Left lung (tissue), 4 donors: ENCODE measurements at regions not wholly inside any gene's neighbourhood (a gene's known extent, or its start where the extent isn't known, plus 50 kb on each side); places are given as distances from the start of the nearest gene placed in this dataset.

ENCODE experiments used
- ATAC-seq: fragments of 200-7000 bp; cut with Tn5 transposase; one replicate; pipeline ENCODE4 v1.9.1; 2020; ENCODE audit warnings: moderate library complexity
- DNase-seq, 4 donors: peaks; one replicate each; pipeline ENCODE4 v3.0.0-alpha.2; 2013 to 2020
- H3K27ac ChIP-seq, 2 donors: fragments of 200-600 bp; sonication (generic) in 1 of 2; one replicate each; pipeline versions ENCODE4 v1.5.0 to v1.8.0; 2020 to 2021
- H3K27me3 ChIP-seq, 2 donors: fragments of 200-600 bp; sonication (generic) in 1 of 2; one replicate each; pipeline versions ENCODE4 v1.5.0 to v1.8.0; 2020 to 2021
- H3K36me3 ChIP-seq, 2 donors: fragments of 200-600 bp; sonication (generic) in 1 of 2; one replicate each; pipeline versions ENCODE4 v1.5.0 to v1.8.0; 2020 to 2021
- H3K4me1 ChIP-seq, 2 donors: fragments of 200-600 bp; one replicate each; pipeline ENCODE4 v1.8.0; 2021
- H3K4me3 ChIP-seq, 2 donors: fragments of 200-600 bp; sonication (generic) in 1 of 2; one replicate each; pipeline versions ENCODE4 v1.5.0 to v1.8.0; 2020 to 2021; ENCODE audit warnings: mild to moderate bottlenecking in 1 of 2
- H3K9me3 ChIP-seq, 2 donors: fragments of 200-600 bp; sonication (generic) in 1 of 2; one replicate each; pipeline versions ENCODE4 v1.5.0 to v1.8.0; 2020 to 2021
- intact Hi-C, 2 donors: fragments of 100-400 bp; cut with DNase I; formaldehyde crosslinking; loops; one replicate each; pipeline versions ENCODE4 v1.11.2 to v1.14.2; 2022
- TF ChIP-seq, protein P1 (sequence below), 2 donors: fragments of 200-600 bp; sonication (generic) in 1 of 2; IDR thresholded peaks; one replicate each; pipeline versions ENCODE4 v1.5.0 to v1.8.0; 2021; ENCODE audit warnings: antibody characterized with exemption in 2 of 2
- donor health status: DM: no; HTN: yes; CAD: no.
- donor health status: DM: no; HTN: no; CAD: no.

DNA sequence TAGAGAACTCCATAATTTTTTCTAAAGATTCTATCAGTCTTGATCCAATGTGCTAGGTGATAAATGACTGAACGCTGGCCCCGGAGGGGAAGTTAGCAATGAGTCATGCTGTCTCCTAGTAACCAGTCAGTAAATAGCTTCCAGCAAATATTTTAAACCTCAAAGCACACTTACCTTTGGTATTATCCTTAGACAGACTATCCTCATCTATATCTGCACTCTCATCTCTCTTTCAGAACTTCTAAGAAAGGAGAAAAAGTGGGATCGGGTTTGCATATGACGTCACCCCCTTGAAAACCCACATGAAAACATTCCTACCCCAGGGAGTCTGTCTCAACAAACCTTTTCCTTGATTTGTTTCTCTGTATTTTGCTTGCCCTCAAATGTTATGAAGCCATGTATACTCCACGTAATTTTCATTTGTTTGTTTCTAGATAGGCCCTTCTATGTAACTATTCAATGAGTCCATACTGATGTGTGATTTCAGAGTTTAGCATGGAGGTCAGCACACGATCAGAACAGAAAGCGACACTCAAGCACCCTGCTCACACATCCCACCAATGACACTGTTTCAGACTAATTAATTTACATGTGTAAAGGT, 174.9 kb upstream of the NRP1 start:
- H3K27ac ChIP-seq: peak overlapping the region in 1 of 2 donors; percentile 37

DNA sequence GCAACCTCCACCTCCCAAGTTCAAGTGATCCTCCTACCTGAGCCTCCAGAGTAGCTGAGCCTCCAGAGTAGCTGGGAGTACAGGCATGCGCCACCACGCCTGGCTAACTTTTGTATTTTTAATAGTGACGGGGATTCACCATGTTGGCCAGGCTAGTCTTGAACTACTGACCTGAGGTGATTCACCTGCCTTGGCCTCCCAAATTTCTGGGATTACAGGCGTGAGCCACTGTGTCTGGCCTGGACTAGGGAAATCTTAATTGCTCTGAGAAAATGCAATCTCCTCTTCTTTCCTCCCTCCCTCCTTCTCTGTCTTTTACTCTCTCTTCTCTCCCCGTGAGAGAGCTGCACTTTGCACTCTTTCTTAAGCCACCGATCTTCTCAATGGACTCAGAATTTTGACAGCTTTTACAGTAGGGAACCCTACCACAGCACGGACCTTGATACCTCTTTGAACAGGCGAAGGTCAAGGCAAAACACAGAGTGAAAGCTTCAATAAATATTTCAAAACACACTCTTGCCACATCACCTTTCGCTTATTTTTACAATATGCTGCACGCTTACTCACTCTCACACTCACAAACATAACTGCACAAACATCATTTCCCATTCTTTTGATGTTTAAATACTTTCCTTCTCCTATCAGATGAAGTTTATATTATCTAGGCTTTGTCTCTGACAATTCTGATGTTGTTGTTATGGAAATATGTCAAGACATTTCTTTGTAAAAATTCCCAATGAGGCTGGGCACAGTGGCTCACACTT, 173.4 kb upstream of the NRP1 start:
- peaks cover 0 to 13% of the 10 kb centered on the region in 2 donors for H3K4me1 ChIP-seq
- H3K9me3 ChIP-seq: no peaks in the 10 kb centered on the region
- H3K36me3 ChIP-seq: no peaks in the 10 kb centered on the region
- H3K27ac ChIP-seq: no peak overlapping the region
- H3K4me3 ChIP-seq: no peak overlapping the region
- intact Hi-C loops: no loop called here
- TF ChIP-seq, protein P1, sequence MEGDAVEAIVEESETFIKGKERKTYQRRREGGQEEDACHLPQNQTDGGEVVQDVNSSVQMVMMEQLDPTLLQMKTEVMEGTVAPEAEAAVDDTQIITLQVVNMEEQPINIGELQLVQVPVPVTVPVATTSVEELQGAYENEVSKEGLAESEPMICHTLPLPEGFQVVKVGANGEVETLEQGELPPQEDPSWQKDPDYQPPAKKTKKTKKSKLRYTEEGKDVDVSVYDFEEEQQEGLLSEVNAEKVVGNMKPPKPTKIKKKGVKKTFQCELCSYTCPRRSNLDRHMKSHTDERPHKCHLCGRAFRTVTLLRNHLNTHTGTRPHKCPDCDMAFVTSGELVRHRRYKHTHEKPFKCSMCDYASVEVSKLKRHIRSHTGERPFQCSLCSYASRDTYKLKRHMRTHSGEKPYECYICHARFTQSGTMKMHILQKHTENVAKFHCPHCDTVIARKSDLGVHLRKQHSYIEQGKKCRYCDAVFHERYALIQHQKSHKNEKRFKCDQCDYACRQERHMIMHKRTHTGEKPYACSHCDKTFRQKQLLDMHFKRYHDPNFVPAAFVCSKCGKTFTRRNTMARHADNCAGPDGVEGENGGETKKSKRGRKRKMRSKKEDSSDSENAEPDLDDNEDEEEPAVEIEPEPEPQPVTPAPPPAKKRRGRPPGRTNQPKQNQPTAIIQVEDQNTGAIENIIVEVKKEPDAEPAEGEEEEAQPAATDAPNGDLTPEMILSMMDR (IDR thresholded peaks at IDR 0.05): no peak
- DNase-seq (no peak), ATAC-seq (no peak)
- H3K27me3 ChIP-seq: no peaks in the 10 kb centered on the region

More for the DNA sequence above, 174.9 kb upstream of the NRP1 start:
- no peaks in the 10 kb centered on the region for H3K36me3 ChIP-seq
- TF ChIP-seq, protein P1 (IDR thresholded peaks at IDR 0.05): no peak
- H3K27me3 ChIP-seq: no peaks in the 10 kb centered on the region
- H3K4me1 ChIP-seq: peaks cover 0 to 13% of the 10 kb centered on the region in 2 donors
- intact Hi-C loops: no loop called here
- H3K9me3 ChIP-seq: no peaks in the 10 kb centered on the region
- DNase-seq (peak in 3 of 4 donors; percentile 28 to 49 (median 41)), ATAC-seq (peak; percentile 94)
- H3K4me3 ChIP-seq: no peak overlapping the region

DNA sequence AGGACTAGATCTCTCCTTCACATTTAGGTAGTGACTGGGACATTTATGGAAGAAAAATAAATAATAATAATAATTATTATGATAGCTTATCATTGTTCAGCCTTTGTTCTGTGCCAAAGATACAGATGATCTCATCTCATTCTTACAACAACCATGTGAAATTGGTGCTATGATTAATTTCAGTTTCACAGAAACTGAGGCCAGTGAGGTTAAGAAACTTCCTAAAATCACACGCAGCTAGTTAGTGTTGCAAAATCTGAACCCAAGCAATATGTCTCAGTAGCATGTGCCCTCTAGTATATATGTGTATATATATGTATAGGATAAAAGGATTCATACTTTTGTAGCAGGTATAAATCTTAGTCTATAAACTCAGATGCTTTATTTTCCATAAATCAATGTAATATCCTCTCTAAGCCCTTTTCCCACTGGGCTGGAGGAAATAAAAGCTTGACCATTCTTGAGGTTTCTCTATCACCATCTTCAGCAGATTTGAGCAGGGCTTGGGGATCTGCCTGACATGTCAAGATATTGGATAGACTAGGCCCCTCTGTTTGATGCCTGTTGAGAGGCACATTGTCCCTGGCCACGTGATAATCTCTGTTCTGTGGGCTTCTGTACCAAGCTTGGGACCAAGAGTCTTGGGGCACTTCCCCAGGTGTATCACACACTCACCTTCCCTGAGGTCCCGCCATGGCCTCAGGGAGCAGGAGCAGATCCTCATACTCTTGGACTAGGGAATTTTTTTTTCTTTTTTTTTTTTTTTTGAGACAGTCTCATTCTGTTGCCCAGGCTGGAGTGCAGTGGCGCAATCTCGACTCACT, 172.6 kb upstream of the NRP1 start:
- intact Hi-C loops: no loop called here
- TF ChIP-seq, protein P1 (IDR thresholded peaks at IDR 0.05): no peak
- peak; percentile 17 for ATAC-seq

DNA sequence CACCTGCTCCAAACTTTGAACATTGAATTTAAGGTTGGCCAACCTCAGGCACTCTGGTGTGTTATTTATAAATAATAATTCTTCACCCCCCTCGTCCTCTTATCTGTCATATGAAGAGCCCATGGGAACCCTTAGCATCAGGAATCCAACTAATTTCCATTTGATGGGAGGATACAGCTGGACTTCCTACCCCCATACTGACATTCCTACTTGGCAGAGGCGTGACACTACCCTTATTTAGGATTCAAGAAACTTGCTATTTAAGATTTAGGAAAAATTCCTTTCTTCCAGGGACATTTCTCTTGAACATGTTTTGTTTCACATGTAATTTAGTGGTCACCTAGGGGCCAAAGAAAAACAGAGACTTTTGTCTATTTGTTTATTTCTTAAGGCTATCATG, 171.9 kb upstream of the NRP1 start:
- intact Hi-C loops: no loop called here
- no peaks in the 10 kb centered on the region for H3K36me3 ChIP-seq
- DNase-seq (no peak), ATAC-seq (no peak)
- peaks cover 0 to 13% of the 10 kb centered on the region in 2 donors for H3K4me1 ChIP-seq
- no peak overlapping the region for H3K4me3 ChIP-seq
- TF ChIP-seq, protein P1 (IDR thresholded peaks at IDR 0.05): no peak
- no peaks in the 10 kb centered on the region for H3K9me3 ChIP-seq
- H3K27me3 ChIP-seq: no peaks in the 10 kb centered on the region
- no peak overlapping the region for H3K27ac ChIP-seq

More for the DNA sequence above, 172.6 kb upstream of the NRP1 start:
- no peak overlapping the region for H3K4me3 ChIP-seq
- no peak for DNase-seq
- H3K27ac ChIP-seq: no peak overlapping the region
- peaks cover 0 to 13% of the 10 kb centered on the region in 2 donors for H3K4me1 ChIP-seq
- H3K36me3 ChIP-seq: no peaks in the 10 kb centered on the region
- H3K9me3 ChIP-seq: no peaks in the 10 kb centered on the region
- H3K27me3 ChIP-seq: no peaks in the 10 kb centered on the region

DNA sequence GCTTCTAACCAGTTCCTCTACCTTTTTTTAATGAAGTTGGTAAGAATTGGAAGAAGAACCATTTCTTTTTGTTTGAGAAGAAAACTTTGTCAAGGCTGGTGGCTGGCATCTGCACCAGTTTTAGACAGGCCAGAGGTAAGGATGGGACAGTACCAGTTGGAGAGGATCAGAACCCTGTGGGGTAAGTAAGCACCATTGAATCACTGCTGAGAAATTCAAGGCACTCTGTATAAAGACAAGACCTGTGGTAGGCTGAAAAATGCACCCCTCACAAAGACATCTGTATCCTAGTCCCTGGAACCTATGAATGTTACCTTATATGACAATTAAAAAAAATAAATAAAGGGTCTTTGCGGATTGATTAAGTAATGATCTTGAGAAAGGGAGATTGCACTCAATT, 166.7 kb upstream of the NRP1 start:
- Histone ChIP-seq H3K4me1 (no peaks in the 10 kb centered on the region), H3K36me3 (no peaks in the 10 kb centered on the region), H3K4me3 (no peak overlapping the region), H3K27ac (no peak overlapping the region), H3K9me3 (no peaks in the 10 kb centered on the region), H3K27me3 (no peaks in the 10 kb centered on the region)
- intact Hi-C loops: no loop called here
- ATAC-seq: no peak
- TF ChIP-seq, protein P1 (IDR thresholded peaks at IDR 0.05): no peak
- no peak for DNase-seq
